DMS79 treated with DMSO at 0.1 percent for 48 hours (cell line): ENCODE measurements at regions not wholly inside any gene's neighbourhood (a gene's known extent, or its start where the extent isn't known, plus 50 kb on each side); places are given as distances from the start of the nearest gene placed in this dataset.

Experiments
- DNase-seq: peaks from one replicate; lab custom pipeline; 2025; lab: John Stamatoyannopoulos, UW

- DNase-seq: no peak
These were observed 131.3 kb downstream of the INHBB start for GRCh38 chr2:120477198-120477597.

- DNase-seq: no peak
These were observed 132.0 kb downstream of the INHBB start for GRCh38 chr2:120477831-120478481.

GRCh38 chr2:120480346-120480902 is 134.5 kb downstream of the INHBB start:
- no peak for DNase-seq

GRCh38 chr2:120480903-120481445 is 135.0 kb downstream of the INHBB start:
- no peak for DNase-seq

DNA sequence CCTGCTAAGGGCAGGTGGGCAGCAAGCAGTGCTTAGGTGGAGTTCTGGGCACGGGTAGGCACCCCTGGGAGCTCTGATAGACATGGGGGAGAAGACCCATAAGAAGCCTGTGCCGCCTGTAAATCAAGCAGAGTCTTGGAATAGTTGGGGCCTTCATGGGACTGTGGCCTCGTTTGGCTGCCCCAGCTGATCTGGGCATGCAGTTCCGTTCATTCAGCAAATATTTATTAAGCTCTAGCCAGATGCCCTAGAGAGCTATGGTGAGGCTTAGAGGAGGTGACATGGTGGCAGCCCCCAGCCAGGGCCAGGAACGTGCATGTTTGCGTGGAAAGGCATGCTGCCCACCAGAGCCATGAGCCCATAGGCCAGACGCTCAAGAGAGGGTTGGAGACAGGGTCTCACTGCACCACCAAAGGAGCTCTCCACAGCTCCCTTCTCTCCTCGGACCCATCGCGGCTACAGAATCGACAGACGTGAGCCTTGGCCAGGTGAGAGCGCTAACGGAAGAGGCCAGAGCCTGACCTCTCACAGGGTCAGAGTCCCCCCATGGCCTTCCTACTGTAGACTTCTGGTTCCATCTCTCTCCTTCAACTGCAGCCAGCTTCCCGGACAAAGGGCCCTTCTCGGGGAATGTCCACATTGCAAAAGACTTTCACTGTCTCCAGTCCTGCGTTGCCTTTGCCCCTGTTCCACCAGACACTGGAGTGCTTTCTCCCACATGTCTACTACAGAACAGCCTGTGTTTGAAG is 135.7 kb downstream of the INHBB start:
- DNase-seq: no peak

- DNase-seq: no peak
These were observed 136.4 kb downstream of the INHBB start for GRCh38 chr2:120482334-120482733.

DNA sequence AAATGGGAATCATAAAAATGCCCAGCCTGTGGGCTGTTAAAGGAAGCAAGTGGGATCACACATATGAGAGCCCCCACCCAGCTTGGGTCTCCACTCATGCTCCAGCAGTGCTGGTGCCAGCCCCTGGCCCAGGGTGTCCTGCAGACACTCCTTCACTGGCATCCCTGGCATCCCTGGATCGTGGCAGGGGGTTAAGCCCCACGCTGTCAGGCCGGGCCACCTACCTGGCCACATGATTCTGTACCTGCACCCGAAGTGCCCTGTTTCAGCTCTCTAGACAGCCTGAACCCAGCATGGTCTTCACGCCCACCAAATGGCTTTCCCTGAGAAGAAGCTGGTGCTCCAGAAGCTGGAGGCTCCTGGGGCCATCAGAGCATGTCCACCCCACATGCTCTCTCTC is 137.4 kb downstream of the INHBB start:
- DNase-seq: no peak

DNA sequence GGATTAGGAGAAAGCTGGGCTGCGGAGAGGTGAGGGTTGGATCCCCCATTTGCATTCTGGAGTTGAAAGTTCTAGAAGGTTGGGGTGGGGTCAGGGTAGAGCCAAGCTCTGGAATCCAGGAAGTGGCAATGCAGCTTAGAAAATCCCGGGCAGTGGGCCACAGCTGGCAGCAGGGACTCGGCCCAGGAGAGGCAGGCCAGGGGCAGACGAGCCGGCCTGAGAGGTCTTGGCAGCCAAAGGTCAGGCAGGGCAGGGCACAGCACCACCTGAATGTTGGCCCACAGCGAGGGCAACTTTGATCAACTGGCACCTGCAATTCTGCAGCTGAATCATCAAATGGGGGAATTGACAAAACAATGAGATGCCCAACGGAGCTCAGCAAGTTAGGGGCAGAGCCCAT is 139.2 kb downstream of the INHBB start:
- DNase-seq: no peak

GRCh38 chr2:120486441-120486840 is 140.5 kb downstream of the INHBB start:
- DNase-seq: no peak

- DNase-seq: no peak
These were observed 141.0 kb downstream of the INHBB start for GRCh38 chr2:120486946-120487345.

- DNase-seq: no peak
These were observed 142.6 kb downstream of the INHBB start for GRCh38 chr2:120488531-120488930.

GRCh38 chr2:120489023-120489422 is 143.1 kb downstream of the INHBB start:
- DNase-seq: no peak

- no peak for DNase-seq
These were observed 144.3 kb downstream of the INHBB start for GRCh38 chr2:120490091-120490798.

GRCh38 chr2:120491111-120491625 is 145.2 kb downstream of the INHBB start:
- no peak for DNase-seq

GRCh38 chr2:120493231-120493630 is 147.3 kb downstream of the INHBB start:
- no peak for DNase-seq

- no peak for DNase-seq
These were observed 148.5 kb downstream of the INHBB start for GRCh38 chr2:120494446-120494845.

- DNase-seq: no peak
These were observed 149.7 kb downstream of the INHBB start for GRCh38 chr2:120495586-120495985.

DNA sequence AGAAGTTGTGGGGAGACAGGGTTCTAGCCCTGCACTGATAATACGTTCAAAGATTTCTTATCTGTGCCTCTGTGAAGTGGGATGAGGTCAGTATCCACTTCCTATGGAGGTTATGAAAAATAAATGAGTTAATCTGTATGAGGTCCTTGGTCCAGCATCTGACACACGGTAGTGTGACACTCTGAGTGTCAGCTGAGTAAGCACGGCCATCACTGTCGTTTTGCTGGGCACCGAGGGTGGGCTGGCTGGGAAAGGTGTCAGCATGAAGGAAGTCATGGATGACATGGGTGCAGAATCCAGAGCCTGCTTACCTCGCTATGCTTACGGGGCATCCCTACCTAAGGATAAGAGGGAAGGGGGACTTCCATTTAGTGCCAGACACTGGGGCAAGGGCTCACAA is 150.3 kb downstream of the INHBB start:
- no peak for DNase-seq

DNA sequence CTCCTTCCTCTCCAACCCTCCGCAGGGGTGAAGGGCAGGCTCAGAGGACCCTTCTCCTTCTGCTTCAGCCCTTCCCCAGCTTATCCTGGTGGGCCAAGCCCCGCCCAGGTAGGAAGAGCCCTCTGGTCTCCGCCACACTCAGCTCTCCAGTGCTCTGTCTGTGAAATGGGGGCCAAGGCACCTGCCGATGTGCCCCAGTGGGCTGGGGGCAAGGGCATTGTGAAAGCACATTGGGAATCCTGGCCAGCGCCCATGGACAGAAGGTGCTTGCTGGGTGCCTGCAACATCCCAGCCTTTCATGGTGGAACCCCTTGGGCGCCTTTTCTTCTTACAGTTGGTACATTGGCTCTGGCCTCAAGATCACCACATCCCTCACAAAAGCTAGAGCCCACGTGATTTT is 150.8 kb downstream of the INHBB start:
- DNase-seq: no peak

DNA sequence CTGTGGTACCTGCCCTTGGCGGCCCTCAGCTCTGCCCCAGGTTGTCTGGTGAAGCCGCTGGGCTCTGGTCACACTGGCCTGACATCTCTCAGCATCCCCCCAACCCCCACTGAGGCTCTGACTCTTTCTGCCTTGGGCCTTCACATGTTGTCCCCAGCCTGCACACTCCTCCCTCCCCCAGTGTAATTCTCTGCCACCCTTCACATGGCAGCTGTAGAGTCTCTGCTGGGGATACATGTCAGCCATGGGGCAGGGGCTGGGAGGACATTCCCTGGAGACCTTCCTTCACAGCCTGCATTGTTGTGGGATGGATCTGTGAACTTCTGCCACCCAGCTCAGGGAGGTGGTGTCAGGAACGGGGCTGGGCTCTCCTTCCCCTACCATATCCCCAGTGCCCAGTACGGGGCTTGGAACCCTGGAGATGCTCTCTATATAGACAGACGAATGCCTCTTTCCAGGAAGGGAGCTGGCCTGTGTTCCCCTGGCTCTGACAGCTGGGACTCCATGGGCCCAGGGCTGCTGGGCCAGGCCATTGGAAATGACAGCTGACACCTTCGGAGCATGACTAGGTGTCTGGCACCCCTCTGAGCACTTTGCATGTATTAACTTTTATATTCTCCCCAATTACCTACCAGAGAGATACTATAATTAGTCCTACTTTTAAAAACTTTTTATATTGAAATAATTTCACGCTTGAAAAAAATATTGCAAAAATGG is 151.5 kb downstream of the INHBB start:
- no peak for DNase-seq

DNA sequence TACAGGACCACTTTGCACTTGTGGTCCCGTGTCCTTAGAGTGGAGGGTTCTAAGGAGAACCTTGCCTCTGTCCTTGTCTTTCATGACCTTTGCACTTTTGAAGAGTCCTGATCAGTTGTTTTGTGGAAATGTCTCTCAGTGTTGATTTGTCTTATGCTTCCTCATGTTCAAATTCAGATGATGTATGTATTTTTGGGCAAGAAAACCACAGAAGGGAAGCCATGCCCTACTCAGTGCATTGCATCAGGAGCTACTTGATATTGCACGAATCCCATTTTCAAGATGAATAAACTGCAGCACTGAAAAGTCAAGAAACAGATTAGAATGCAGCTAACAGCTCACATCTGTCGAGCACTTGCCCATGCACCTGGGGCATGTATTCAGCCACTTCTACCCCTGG is 152.2 kb downstream of the INHBB start:
- DNase-seq: no peak
